ENCODE measurements at regions not wholly inside any gene's neighbourhood (a gene's known extent, or its start where the extent isn't known, plus 50 kb on each side); places are given as distances from the start of the nearest gene placed in this dataset.

GRCh38 chr15:97875513-97876280 lies 84.8 kb upstream of the ARRDC4 start (continued):
- TF ChIP-seq E2F1 (CRISPR knock-in tag; IDR thresholded peaks at IDR 0.05) (0 out of 2 replicates have a peak, but pooled peaks have one; percentile 16), ZNF76 (CRISPR knock-in tag; IDR thresholded peaks at IDR 0.05; ENCODE audit: borderline replicate concordance) (no peak), POLR2B (IDR thresholded peaks at IDR 0.05; ENCODE audit: low read depth, partially characterized antibody) (peak; percentile 91), TAF1 (IDR thresholded peaks at IDR 0.05; ENCODE audit: control insufficient read depth, extremely low read depth, insufficient read depth, low read length, severe bottlenecking) (peak; percentile 92), HNRNPUL1 (IDR thresholded peaks at IDR 0.05; ENCODE audit: low read length) (no peak), BACH1 (tag; IDR thresholded peaks at IDR 0.05) (no peak), TFE3 (CRISPR knock-in tag; IDR thresholded peaks at IDR 0.05) (no peak), KLF1 (tag; IDR thresholded peaks at IDR 0.05) (no peak), NCOR1 (IDR thresholded peaks at IDR 0.05) (no peak), MEIS2 (IDR thresholded peaks at IDR 0.05; ENCODE audit: partially characterized antibody) (peak; percentile 47), SPI1 (IDR thresholded peaks at IDR 0.05; ENCODE audit: borderline replicate concordance, low read depth, low read length) (no peak), TGIF2 (CRISPR knock-in tag; IDR thresholded peaks at IDR 0.05) (no peak), EHMT2 (IDR thresholded peaks at IDR 0.05) (0 out of 2 replicates have a peak, but pooled peaks have one; percentile 44), HCFC1 (IDR thresholded peaks at IDR 0.05; ENCODE audit: low read depth, low read length) (peak; percentile 58), YY1 (IDR thresholded peaks at IDR 0.05; ENCODE audit: borderline replicate concordance in 1 of 3, control insufficient read depth in 1 of 3, extremely low read depth in 1 of 3, insufficient read depth in 3 of 3, insufficient read length in 1 of 3, insufficient replicate concordance in 2 of 3, low read depth in 1 of 3, low read length in 2 of 3) (peak in 1 of 3 experiments; percentile 23), CSDE1 (IDR thresholded peaks at IDR 0.05) (no peak), HDAC1 (IDR thresholded peaks at IDR 0.05) (peak in 1 of 2 experiments; percentile 63; a peak in 2 of 4 replicates), GATAD2B (IDR thresholded peaks at IDR 0.05; ENCODE audit: borderline replicate concordance) (no peak), STAG1 (CRISPR knock-in tag; IDR thresholded peaks at IDR 0.05; ENCODE audit: borderline replicate concordance) (no peak), ZNF24 (IDR thresholded peaks at IDR 0.05) (0 out of 2 replicates have a peak, but pooled peaks have one; percentile 21)
- TF ChIP-seq, protein P1, sequence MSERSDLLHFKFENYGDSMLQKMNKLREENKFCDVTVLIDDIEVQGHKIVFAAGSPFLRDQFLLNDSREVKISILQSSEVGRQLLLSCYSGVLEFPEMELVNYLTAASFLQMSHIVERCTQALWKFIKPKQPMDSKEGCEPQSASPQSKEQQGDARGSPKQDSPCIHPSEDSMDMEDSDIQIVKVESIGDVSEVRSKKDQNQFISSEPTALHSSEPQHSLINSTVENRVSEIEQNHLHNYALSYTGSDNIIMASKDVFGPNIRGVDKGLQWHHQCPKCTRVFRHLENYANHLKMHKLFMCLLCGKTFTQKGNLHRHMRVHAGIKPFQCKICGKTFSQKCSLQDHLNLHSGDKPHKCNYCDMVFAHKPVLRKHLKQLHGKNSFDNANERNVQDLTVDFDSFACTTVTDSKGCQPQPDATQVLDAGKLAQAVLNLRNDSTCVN (CRISPR knock-in tag; IDR thresholded peaks at IDR 0.05) = no peak
- TF ChIP-seq, protein P2, sequence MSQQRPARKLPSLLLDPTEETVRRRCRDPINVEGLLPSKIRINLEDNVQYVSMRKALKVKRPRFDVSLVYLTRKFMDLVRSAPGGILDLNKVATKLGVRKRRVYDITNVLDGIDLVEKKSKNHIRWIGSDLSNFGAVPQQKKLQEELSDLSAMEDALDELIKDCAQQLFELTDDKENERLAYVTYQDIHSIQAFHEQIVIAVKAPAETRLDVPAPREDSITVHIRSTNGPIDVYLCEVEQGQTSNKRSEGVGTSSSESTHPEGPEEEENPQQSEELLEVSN (IDR thresholded peaks at IDR 0.05; ENCODE audit: borderline replicate concordance in 1 of 2, extremely low read depth in 1 of 2, insufficient read depth in 1 of 2, insufficient read length in 1 of 2, low read depth in 1 of 2, low read length in 1 of 2, poor library complexity in 1 of 2, severe bottlenecking in 1 of 2) = peak in 1 of 2 experiments; percentile 53

All from K562 (cell line).